Fibroblast of lung (primary cell): ENCODE measurements at regions not wholly inside any gene's neighbourhood (a gene's known extent, or its start where the extent isn't known, plus 50 kb on each side); places are given as distances from the start of the nearest gene placed in this dataset.
A peak's percentile ranks its signal among the peaks of the same experiment; 100 is the strongest.

Source experiments
- DNase-seq, 2 donors: peaks; one replicate each; pipeline versions ENCODE4 v3.0.0 to v3.0.0-alpha.2; 2010; ENCODE audit warnings: low read depth in 2 of 2
- H2AFZ ChIP-seq: 2 replicates; pipeline ENCODE4 v1.5.1; 2012; ENCODE audit warnings: low read length, control low read depth, inconsistent platforms
- H3K27ac ChIP-seq: 2 replicates; pipeline ENCODE4 v1.5.1; 2011; ENCODE audit warnings: low read length, control low read depth; ENCODE audit not compliant: insufficient read depth
- H3K27me3 ChIP-seq: 2 replicates; pipeline ENCODE4 v1.5.1; 2011; ENCODE audit warnings: mild to moderate bottlenecking, low read length; ENCODE audit not compliant: control insufficient read depth, insufficient read depth
- H3K36me3 ChIP-seq: 2 replicates; pipeline ENCODE4 v1.5.1; 2011; ENCODE audit warnings: low read length; ENCODE audit not compliant: control insufficient read depth, insufficient read depth
- H3K4me1 ChIP-seq: 2 replicates; pipeline ENCODE4 v1.5.1; 2011; ENCODE audit warnings: low read length; ENCODE audit not compliant: control insufficient read depth, insufficient read depth; ENCODE audit errors: extremely low read depth
- H3K4me2 ChIP-seq: 2 replicates; pipeline ENCODE4 v1.5.1; 2011; ENCODE audit warnings: low read length, control low read depth; ENCODE audit not compliant: insufficient read depth; ENCODE audit errors: extremely low read depth
- H3K4me3 ChIP-seq, 4 experiments: fragments of 200-600 bp in 1 of 4; sonication (generic) in 1 of 4; replicated peaks in 1 of 4; 2 replicates each; pipeline ENCODE4 v1.5.1; 2011 to 2016; ENCODE audit warnings: low read length in 4 of 4, low read depth in 3 of 4, mild to moderate bottlenecking in 3 of 4, control low read depth in 2 of 4, inconsistent platforms in 1 of 4, mixed read lengths in 1 of 4; ENCODE audit not compliant: insufficient read depth in 1 of 4; ENCODE audit errors: control extremely low read depth in 1 of 4
- H3K79me2 ChIP-seq: 2 replicates; pipeline ENCODE4 v1.5.1; 2012; ENCODE audit warnings: mild to moderate bottlenecking, low read length, inconsistent platforms; ENCODE audit not compliant: control insufficient read depth, insufficient read depth
- H3K9ac ChIP-seq: 2 replicates; pipeline ENCODE4 v1.5.1; 2011; ENCODE audit warnings: mild to moderate bottlenecking, low read length, control low read depth; ENCODE audit not compliant: insufficient read depth
- H3K9me3 ChIP-seq: 2 replicates; pipeline ENCODE4 v1.5.1; 2012; ENCODE audit warnings: low read depth, low read length; ENCODE audit not compliant: control insufficient read depth, insufficient read depth
- H4K20me1 ChIP-seq: 2 replicates; pipeline ENCODE4 v1.5.1; 2011; ENCODE audit warnings: low read length; ENCODE audit not compliant: control insufficient read depth, insufficient read depth; ENCODE audit errors: extremely low read depth
- CTCF ChIP-seq, 2 donors: IDR thresholded peaks in 1 of 2; conservative IDR thresholded peaks in 1 of 2; 1 replicate in 1 of 2; 2 replicates in 1 of 2; pipeline ENCODE4 v1.5.1; 2011 to 2012; ENCODE audit warnings: low read length in 2 of 2, control low read depth in 1 of 2, inconsistent platforms in 1 of 2, low read depth in 1 of 2, mild to moderate bottlenecking in 1 of 2
- EZH2 ChIP-seq: IDR thresholded peaks from 2 replicates; pipeline ENCODE4 v1.5.1; 2012; ENCODE audit warnings: low read length, control low read depth, mild to moderate bottlenecking; ENCODE audit errors: missing control alignments

DNA sequence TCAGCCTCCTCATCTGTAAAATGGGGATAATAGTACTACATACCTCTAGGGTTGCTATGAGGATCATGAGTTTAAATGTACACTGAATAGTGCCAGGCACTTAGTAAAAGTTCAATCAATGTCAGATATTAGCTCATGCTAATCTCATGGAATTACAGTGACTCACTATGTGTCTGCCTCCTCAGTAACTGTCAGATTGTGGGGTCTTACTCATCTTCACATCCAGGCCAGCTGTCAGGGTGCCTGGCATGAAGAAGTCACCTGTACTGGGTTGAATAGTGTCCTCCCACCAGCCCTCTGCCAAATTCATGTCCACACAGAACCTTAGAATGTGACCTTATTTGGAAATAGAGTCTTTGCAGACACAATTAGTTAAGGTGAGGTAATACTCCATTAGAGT lies 54.3 kb upstream of the STIM2 start:
- Histone ChIP-seq H3K9me3 (no peaks in the 10 kb centered on the region), H3K9ac (no peak overlapping the region), H4K20me1 (no peaks in the 10 kb centered on the region), H2AFZ (no peak overlapping the region), H3K27ac (no peak overlapping the region), H3K79me2 (no peaks in the 10 kb centered on the region), H3K36me3 (no peaks in the 10 kb centered on the region), H3K27me3 (no peaks in the 10 kb centered on the region), H3K4me2 (no peak overlapping the region), H3K4me1 (no peaks in the 10 kb centered on the region), H3K4me3 (no peak overlapping the region)
- peak in 1 of 2 donors; percentile 43 for DNase-seq
- TF ChIP-seq CTCF (conservative IDR thresholded peaks at IDR 0.05 in 1 of 2, IDR thresholded peaks at IDR 0.05 in 1 of 2; ENCODE audit: low read depth in 1 of 2, low read length in 2 of 2) (no peak), EZH2 (no peak)

DNA sequence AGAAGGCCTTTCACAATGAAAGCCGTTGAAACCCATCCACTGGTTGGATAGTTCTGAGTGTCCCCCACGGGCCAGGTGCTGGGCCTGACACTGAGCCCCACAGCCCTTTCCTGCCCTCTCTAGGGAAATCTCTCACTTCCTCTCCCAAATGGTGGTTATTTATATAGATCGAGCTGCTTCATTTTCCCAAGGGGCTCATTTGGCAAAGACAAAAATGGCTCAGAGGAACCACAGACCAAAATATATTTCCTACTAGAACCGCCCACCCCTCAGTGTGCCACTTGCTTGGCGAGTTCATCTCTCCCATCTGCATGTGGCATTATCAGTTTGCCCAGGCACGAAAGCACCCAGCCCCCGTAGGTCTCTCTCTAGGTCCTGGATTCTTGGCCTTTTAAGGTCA lies 53.3 kb upstream of the STIM2 start:
- no peak overlapping the region for H3K4me3 ChIP-seq
- no peak overlapping the region for H3K27ac ChIP-seq
- no peaks in the 10 kb centered on the region for H3K79me2 ChIP-seq
- no peak overlapping the region for H3K4me2 ChIP-seq
- no peaks in the 10 kb centered on the region for H4K20me1 ChIP-seq
- H3K4me1 ChIP-seq, result no peaks in the 10 kb centered on the region
- no peak overlapping the region for H2AFZ ChIP-seq
- H3K27me3 ChIP-seq, result no peaks in the 10 kb centered on the region
- no peak overlapping the region for H3K9ac ChIP-seq
- H3K36me3 ChIP-seq, result no peaks in the 10 kb centered on the region
- H3K9me3 ChIP-seq, result no peaks in the 10 kb centered on the region
- TF ChIP-seq EZH2 (no peak), CTCF (conservative IDR thresholded peaks at IDR 0.05 in 1 of 2, IDR thresholded peaks at IDR 0.05 in 1 of 2; ENCODE audit: low read depth in 1 of 2, low read length in 2 of 2) (no peak)
- no peak for DNase-seq

- H3K4me1 ChIP-seq, result no peaks in the 10 kb centered on the region
- H4K20me1 ChIP-seq, result no peaks in the 10 kb centered on the region
- no peaks in the 10 kb centered on the region for H3K36me3 ChIP-seq
- no peaks in the 10 kb centered on the region for H3K9me3 ChIP-seq
- no peak overlapping the region for H2AFZ ChIP-seq
- H3K4me3 ChIP-seq, result no peak overlapping the region
- no peak overlapping the region for H3K9ac ChIP-seq
- no peak overlapping the region for H3K27ac ChIP-seq
- no peaks in the 10 kb centered on the region for H3K79me2 ChIP-seq
- H3K27me3 ChIP-seq, result no peaks in the 10 kb centered on the region
- TF ChIP-seq EZH2, result no peak
- no peak for TF ChIP-seq CTCF (conservative IDR thresholded peaks at IDR 0.05 in 1 of 2, IDR thresholded peaks at IDR 0.05 in 1 of 2; ENCODE audit: low read depth in 1 of 2, low read length in 2 of 2)
- H3K4me2 ChIP-seq, result no peak overlapping the region
- DNase-seq, result no peak
These were observed 50.8 kb upstream of the STIM2 start for GRCh38 chr4:26809811-26810210.
